B cell (primary cell): ENCODE measurements at regions not wholly inside any gene's neighbourhood (a gene's known extent, or its start where the extent isn't known, plus 50 kb on each side); places are given as distances from the start of the nearest gene placed in this dataset.

Source experiments
- ATAC-seq: fragments of 200-7000 bp; cut with Tn5 transposase; one replicate; pipeline ENCODE4 v1.10.0; 2021; ENCODE audit warnings: low read depth, mild to moderate bottlenecking, moderate number of reproducible peaks, moderate library complexity
- CTCF ChIA-PET: fragments of 350-600 bp; sonication (Branson Sonifier 250); formaldehyde crosslinking; loops from one replicate; lab custom pipeline; 2021; ENCODE audit warnings: antibody characterized with exemption, inconsistent platforms; lab: Charles Lee
- POLR2A ChIA-PET: fragments of 350-600 bp; sonication (Branson Sonifier 250); formaldehyde crosslinking; loops from one replicate; lab custom pipeline; 2021; ENCODE audit warnings: antibody characterized with exemption; lab: Charles Lee
- DNase-seq: peaks from one replicate; pipeline ENCODE4 v3.0.0; 2013
- H2AFZ ChIP-seq: 2 replicates; pipeline ENCODE4 v1.6.1; 2012; ENCODE audit warnings: mild to moderate bottlenecking, low read depth, low read length; ENCODE audit not compliant: insufficient read depth, poor library complexity, severe bottlenecking
- H3K27ac ChIP-seq, 2 donors: 1 replicate in 1 of 2; 2 replicates in 1 of 2; pipeline ENCODE4 v1.5.1; 2012 to 2013; ENCODE audit warnings: low read length in 2 of 2, mild to moderate bottlenecking in 2 of 2, moderate library complexity in 1 of 2
- H3K27me3 ChIP-seq, 4 experiments: fragments of 200-600 bp in 1 of 4; sonication (generic) in 1 of 4; replicated peaks in 1 of 4; 1 replicate in 2 of 4; 2 replicates in 2 of 4; pipeline versions ENCODE4 v1.6.1 to v1.7.0; 2013 to 2016; ENCODE audit warnings: low read length in 3 of 4, mild to moderate bottlenecking in 2 of 4, mixed read lengths in 1 of 4, moderate library complexity in 1 of 4; ENCODE audit not compliant: insufficient read depth in 4 of 4, control insufficient read depth in 3 of 4; ENCODE audit errors: control extremely low read depth in 1 of 4
- H3K36me3 ChIP-seq, 2 experiments: replicated peaks in 1 of 2; 1 replicate in 1 of 2; 2 replicates in 1 of 2; pipeline versions ENCODE4 v1.6.1 to v1.7.1; 2013; ENCODE audit warnings: low read length in 1 of 2; ENCODE audit not compliant: insufficient read depth in 2 of 2, control insufficient read depth in 1 of 2; ENCODE audit errors: control extremely low read depth in 1 of 2, extremely low read depth in 1 of 2
- H3K4me1 ChIP-seq, 2 donors: fragments of 200-600 bp in 1 of 2; sonication (generic) in 1 of 2; 1 replicate in 1 of 2; 2 replicates in 1 of 2; pipeline versions ENCODE4 v1.5.1 to v1.6.1; 2013 to 2017; ENCODE audit warnings: low read length in 2 of 2; ENCODE audit not compliant: control insufficient read depth in 2 of 2, insufficient read depth in 2 of 2
- H3K4me2 ChIP-seq: replicated peaks from 2 replicates; pipeline ENCODE3; 2012; ENCODE audit warnings: mild to moderate bottlenecking, low read depth, low read length; ENCODE audit not compliant: poor library complexity, severe bottlenecking
- H3K4me3 ChIP-seq, 5 experiments: fragments of 200-600 bp in 1 of 5; sonication (generic) in 1 of 5; 1 replicate in 3 of 5; 2 replicates in 2 of 5; pipeline versions ENCODE4 v1.5.1 to v1.7.0; 2011 to 2016; ENCODE audit warnings: low read length in 4 of 5, mild to moderate bottlenecking in 4 of 5, low read depth in 2 of 5, control low read depth in 1 of 5, moderate library complexity in 1 of 5; ENCODE audit not compliant: insufficient read depth in 1 of 5; ENCODE audit errors: control extremely low read depth in 1 of 5, extremely low read depth in 1 of 5
- H3K79me2 ChIP-seq: fragments of 200-600 bp; sonication (generic); one replicate; pipeline ENCODE4 v1.6.0; 2016; ENCODE audit warnings: low read length; ENCODE audit not compliant: control insufficient read depth, insufficient read depth
- H3K9ac ChIP-seq: fragments of 200-600 bp; sonication (generic); 2 replicates; pipeline ENCODE4 v1.6.1; 2017; ENCODE audit warnings: mild to moderate bottlenecking, low read length, moderate library complexity
- H3K9me3 ChIP-seq, 3 donors: one replicate each; pipeline versions ENCODE4 v1.6.1 to v1.7.1; 2013; ENCODE audit warnings: low read length in 2 of 3; ENCODE audit not compliant: control insufficient read depth in 2 of 3, insufficient read depth in 1 of 3; ENCODE audit errors: control extremely low read depth in 1 of 3
- H4K20me1 ChIP-seq: 2 replicates; pipeline ENCODE4 v1.6.0; 2012; ENCODE audit warnings: mild to moderate bottlenecking, low read length; ENCODE audit not compliant: insufficient read depth, control insufficient read depth, poor library complexity, severe bottlenecking
- H3K27ac Mint-ChIP-seq: one replicate; pipeline ENCODE4 v1.8.0; 2021; ENCODE audit warnings: mixed read lengths
- H3K27me3 Mint-ChIP-seq: one replicate; pipeline ENCODE4 v1.8.0; 2021; ENCODE audit warnings: mixed read lengths
- H3K4me1 Mint-ChIP-seq: one replicate; pipeline ENCODE4 v1.8.0; 2021; ENCODE audit warnings: mixed read lengths
- H3K4me3 Mint-ChIP-seq: one replicate; pipeline ENCODE4 v1.8.0; 2021; ENCODE audit warnings: mixed read lengths
- H3K9me3 Mint-ChIP-seq: one replicate; pipeline ENCODE4 v1.8.0; 2022; ENCODE audit warnings: mixed read lengths; ENCODE audit not compliant: insufficient read depth
- EZH2 ChIP-seq: IDR thresholded peaks from 2 replicates; pipeline ENCODE4 v1.6.1; 2012; ENCODE audit warnings: borderline replicate concordance, low read depth, mild to moderate bottlenecking, moderate library complexity, low read length; ENCODE audit not compliant: insufficient read depth, poor library complexity, severe bottlenecking
- WGBS: methylation state at CpG from one replicate; pipeline ENCODE4 v1.1.5; 2013; ENCODE audit warnings: missing lambda C conversion rate; ENCODE audit not compliant: insufficient coverage; 5-methylcytosine and 5-hydroxymethylcytosine counted together
- intact Hi-C: fragments of 100-400 bp; cut with micrococcal nuclease; formaldehyde crosslinking; loops from one replicate; pipeline ENCODE4 v1.10.0; 2022
- TF ChIP-seq, protein P1 (sequence below): fragments of 200-600 bp; IDR thresholded peaks from one replicate; pipeline ENCODE4 v1.8.0; 2022; ENCODE audit warnings: antibody characterized with exemption, mild to moderate bottlenecking

- Histone ChIP-seq H3K4me1 (peaks cover 13 to 17% of the 10 kb centered on the region in 2 donors), H3K27ac (no peak overlapping the region), H3K4me2 (peak overlapping the region; percentile 79), H4K20me1 (no peaks in the 10 kb centered on the region), H3K9me3 (peaks cover 0 to 2% (median 0%) of the 10 kb centered on the region in 3 donors), H2AFZ (peak overlapping the region; percentile 38), H3K4me3 (peak overlapping the region; percentile 14 to 62 (median 52)), H3K79me2 (no peaks in the 10 kb centered on the region), H3K9ac (peak overlapping the region; percentile 61), H3K27me3 (peaks cover 0 to 66% (median 29%) of the 10 kb centered on the region in 4 experiments), H3K36me3 (no peaks in the 10 kb centered on the region)
- H3K9me3 Mint-ChIP-seq, result no peaks in the 10 kb centered on the region
- no peak for ATAC-seq
- no peak overlapping the region for H3K27ac Mint-ChIP-seq
- peak; percentile 45 for DNase-seq
- CTCF ChIA-PET, result no interaction called here
- peaks cover 22% of the 10 kb centered on the region for H3K4me1 Mint-ChIP-seq
- intact Hi-C loops, result loop anchor here (5.0 kb wide), 1 partner anchor 238 kb away; no protein-coding TSS in a partner anchor
- POLR2A ChIA-PET, result no interaction called here
- peaks cover 66% of the 10 kb centered on the region for H3K27me3 Mint-ChIP-seq
- WGBS, result 8% methylated on average over 100 of the region's 100 CpGs
- TF ChIP-seq, protein P1, sequence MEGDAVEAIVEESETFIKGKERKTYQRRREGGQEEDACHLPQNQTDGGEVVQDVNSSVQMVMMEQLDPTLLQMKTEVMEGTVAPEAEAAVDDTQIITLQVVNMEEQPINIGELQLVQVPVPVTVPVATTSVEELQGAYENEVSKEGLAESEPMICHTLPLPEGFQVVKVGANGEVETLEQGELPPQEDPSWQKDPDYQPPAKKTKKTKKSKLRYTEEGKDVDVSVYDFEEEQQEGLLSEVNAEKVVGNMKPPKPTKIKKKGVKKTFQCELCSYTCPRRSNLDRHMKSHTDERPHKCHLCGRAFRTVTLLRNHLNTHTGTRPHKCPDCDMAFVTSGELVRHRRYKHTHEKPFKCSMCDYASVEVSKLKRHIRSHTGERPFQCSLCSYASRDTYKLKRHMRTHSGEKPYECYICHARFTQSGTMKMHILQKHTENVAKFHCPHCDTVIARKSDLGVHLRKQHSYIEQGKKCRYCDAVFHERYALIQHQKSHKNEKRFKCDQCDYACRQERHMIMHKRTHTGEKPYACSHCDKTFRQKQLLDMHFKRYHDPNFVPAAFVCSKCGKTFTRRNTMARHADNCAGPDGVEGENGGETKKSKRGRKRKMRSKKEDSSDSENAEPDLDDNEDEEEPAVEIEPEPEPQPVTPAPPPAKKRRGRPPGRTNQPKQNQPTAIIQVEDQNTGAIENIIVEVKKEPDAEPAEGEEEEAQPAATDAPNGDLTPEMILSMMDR, result no peak
- TF ChIP-seq EZH2, result peak; percentile 58
- peak overlapping the region; percentile 81 for H3K4me3 Mint-ChIP-seq
Measured at GRCh38 chr13:99895444-99896368, 75.9 kb downstream of the ZIC5 start.
